GM12874 (cell line): ENCODE measurements at regions not wholly inside any gene's neighbourhood (a gene's known extent, or its start where the extent isn't known, plus 50 kb on each side); places are given as distances from the start of the nearest gene placed in this dataset.

Experiments
- TF ChIP-seq, protein P1 (sequence below): IDR thresholded peaks from 2 replicates; pipeline ENCODE4 v1.5.1; 2011; ENCODE audit warnings: low read depth, mild to moderate bottlenecking, control low read depth, low read length, moderate library complexity; ENCODE audit not compliant: insufficient read depth

DNA sequence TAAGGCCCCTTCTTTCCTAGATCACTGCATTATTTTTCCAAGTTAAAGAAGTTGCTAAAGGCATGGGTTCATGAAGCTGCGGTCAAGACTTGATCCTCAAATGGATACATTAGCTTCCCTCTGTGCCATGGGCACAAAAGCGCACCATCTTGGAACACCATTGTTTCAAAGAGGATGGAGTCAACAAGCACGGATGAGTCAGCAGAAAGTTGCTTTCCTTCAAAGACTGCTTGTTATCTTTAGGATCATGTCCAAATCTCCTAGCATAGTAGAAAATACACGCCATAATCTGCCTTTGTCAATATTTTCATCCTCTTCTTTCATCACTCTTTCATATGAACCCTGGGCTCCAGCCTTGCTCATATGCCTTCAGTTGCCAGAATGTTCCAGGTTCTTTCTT is 226.8 kb upstream of the GATB start:
- TF ChIP-seq, protein P1, sequence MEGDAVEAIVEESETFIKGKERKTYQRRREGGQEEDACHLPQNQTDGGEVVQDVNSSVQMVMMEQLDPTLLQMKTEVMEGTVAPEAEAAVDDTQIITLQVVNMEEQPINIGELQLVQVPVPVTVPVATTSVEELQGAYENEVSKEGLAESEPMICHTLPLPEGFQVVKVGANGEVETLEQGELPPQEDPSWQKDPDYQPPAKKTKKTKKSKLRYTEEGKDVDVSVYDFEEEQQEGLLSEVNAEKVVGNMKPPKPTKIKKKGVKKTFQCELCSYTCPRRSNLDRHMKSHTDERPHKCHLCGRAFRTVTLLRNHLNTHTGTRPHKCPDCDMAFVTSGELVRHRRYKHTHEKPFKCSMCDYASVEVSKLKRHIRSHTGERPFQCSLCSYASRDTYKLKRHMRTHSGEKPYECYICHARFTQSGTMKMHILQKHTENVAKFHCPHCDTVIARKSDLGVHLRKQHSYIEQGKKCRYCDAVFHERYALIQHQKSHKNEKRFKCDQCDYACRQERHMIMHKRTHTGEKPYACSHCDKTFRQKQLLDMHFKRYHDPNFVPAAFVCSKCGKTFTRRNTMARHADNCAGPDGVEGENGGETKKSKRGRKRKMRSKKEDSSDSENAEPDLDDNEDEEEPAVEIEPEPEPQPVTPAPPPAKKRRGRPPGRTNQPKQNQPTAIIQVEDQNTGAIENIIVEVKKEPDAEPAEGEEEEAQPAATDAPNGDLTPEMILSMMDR, result no peak

DNA sequence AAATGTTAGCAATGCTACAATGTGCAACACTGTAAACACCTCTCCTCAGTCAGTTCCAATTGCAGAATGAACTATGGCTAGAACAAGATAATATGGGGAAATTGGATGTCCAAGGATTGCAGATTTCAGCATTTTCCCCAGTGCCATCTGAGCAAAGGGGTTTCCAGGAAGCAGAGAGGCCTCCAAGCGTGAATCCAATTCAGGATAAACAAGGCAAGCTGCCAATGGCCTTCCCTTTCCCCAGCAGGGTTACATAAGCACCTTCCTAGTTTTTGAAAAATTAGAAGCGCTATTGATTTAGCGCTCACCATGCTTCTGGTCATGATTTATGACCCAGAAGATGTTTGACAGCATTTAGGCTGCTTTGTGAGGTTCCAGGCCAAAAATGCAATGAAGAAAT is 223.0 kb upstream of the GATB start:
- TF ChIP-seq, protein P1, result no peak

DNA sequence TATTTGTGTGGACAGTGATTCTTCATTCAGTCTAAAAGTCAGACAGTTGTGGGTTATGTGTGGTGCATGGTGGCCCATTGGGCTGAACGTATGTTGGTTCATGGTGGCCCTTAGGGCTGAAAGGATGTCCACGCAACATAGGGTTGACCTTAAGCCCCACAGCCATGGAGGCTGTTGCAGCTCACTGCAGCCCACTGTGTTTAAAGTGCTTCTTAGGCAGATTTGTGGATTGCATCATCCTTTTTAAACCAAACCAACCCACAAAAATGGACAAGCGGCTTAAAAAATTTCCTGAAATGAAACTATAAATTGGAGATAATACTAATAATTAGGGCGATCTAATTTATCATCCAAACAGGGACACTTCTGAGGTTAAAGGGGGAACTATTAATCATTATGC is 219.0 kb upstream of the GATB start:
- TF ChIP-seq, protein P1, result no peak

- TF ChIP-seq, protein P1, result no peak
Measured at GRCh38 chr4:151968643-151969042, 207.8 kb upstream of the GATB start.

DNA sequence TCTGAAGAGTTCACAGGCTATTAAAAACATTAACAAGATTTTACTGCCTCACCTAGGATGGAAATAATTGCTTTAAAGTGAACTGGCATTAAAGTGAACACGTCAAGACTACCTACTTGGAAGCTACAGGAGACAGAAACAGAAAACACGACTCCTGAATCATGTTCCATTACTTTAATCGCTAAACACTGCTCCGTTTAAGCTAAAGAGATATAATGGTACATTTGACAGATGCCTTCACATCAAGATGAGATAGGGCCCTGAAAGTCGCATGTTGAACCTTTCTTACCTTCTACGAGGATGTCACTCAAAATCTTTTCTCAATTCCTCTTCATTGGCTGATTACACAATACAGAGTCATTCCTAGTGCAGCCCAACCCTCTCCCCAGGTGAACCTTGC is 206.3 kb upstream of the GATB start:
- TF ChIP-seq, protein P1, result no peak

GRCh38 chr4:151962138-151962823 is 201.5 kb upstream of the GATB start:
- TF ChIP-seq, protein P1, result no peak

DNA sequence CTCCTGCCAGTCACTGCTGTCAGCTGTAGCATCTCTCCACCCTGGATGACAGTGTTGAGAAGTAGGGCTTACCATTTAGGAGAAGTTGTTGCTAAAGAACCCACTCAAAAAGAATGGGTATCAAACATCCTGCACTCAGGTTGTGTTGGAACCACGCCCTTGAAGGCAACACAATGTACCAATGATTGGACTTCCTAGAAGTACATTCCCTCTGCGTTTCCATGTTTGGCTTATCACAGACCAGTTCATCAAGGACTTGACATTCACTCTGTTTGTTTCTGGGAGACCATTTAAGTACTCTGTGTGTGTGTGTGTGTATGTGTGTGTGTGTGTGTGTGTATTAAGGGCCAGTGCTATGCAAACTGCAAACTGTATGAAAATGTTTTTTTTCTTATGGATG is 200.6 kb upstream of the GATB start:
- TF ChIP-seq, protein P1, result no peak
